ENCODE measurements at regions not wholly inside any gene's neighbourhood (a gene's known extent, or its start where the extent isn't known, plus 50 kb on each side); places are given as distances from the start of the nearest gene placed in this dataset.

- H4K8ac ChIP-seq (replicated peaks; ENCODE audit: insufficient read length, low read depth, low read length): no peak overlapping the region
- no peak overlapping the region for H2BK15ac ChIP-seq (ENCODE audit: low read depth, low read length)
- peak; percentile 24 for DNase-seq
- no peak overlapping the region for H3K56ac ChIP-seq (ENCODE audit: insufficient read length, low read depth, low read length)
- H3K79me2 ChIP-seq (ENCODE audit: insufficient read depth, low read length): no peaks in the 10 kb centered on the region
- no peak overlapping the region for H4K5ac ChIP-seq (ENCODE audit: insufficient read length, low read depth, low read length)
- H3K4me1 ChIP-seq (ENCODE audit: insufficient read depth, low read length): no peaks in the 10 kb centered on the region
- no peak overlapping the region for H2BK20ac ChIP-seq (ENCODE audit: low read depth, low read length, poor library complexity, severe bottlenecking)
- no peak overlapping the region for H3K23ac ChIP-seq (ENCODE audit: insufficient read length, low read depth, low read length)
- H2BK12ac ChIP-seq (ENCODE audit: insufficient read length, low read depth, low read length): no peak overlapping the region
- H3T11ph ChIP-seq (ENCODE audit: low read length): no peak overlapping the region
- no peak overlapping the region for H3K4ac ChIP-seq (ENCODE audit: low read depth, low read length)
- H2AFZ ChIP-seq (ENCODE audit: low read length): no peak overlapping the region
- no peak overlapping the region for H3K14ac ChIP-seq (ENCODE audit: insufficient read depth, low read length)
- H3K9me3 Mint-ChIP-seq: no peaks in the 10 kb centered on the region; a peak in 1 of 5 replicates
- H2BK120ac ChIP-seq (ENCODE audit: low read depth, low read length, poor library complexity, severe bottlenecking): no peak overlapping the region
- H3K27me3 Mint-ChIP-seq (ENCODE audit: low read depth): peaks cover 100% of the 10 kb centered on the region
- no peak overlapping the region for H4K91ac ChIP-seq (ENCODE audit: insufficient read length, low read depth, low read length)
- H3K4me2 ChIP-seq (ENCODE audit: insufficient read depth, insufficient read length, low read length): no peak overlapping the region
- no peaks in the 10 kb centered on the region for H3K23me2 ChIP-seq (ENCODE audit: insufficient read length, low read depth, low read length, poor library complexity, severe bottlenecking)
- peaks cover 24 to 33% of the 10 kb centered on the region in 2 experiments for H3K4me1 Mint-ChIP-seq
- no peak overlapping the region for H3K4me3 Mint-ChIP-seq
- no peak overlapping the region for H2AK5ac ChIP-seq (ENCODE audit: insufficient read length, low read length)
- H3K27ac Mint-ChIP-seq: no peak overlapping the region
- no CpG with 5 or more reads among the region's 37 CpGs for WGBS (ENCODE audit: extremely low coverage, insufficient read length, low lambda C conversion rate)
- no peak overlapping the region for H2BK5ac ChIP-seq (ENCODE audit: insufficient read length, low read length)
- peaks cover 2% of the 10 kb centered on the region; the same call in 1 of the 2 replicates for H3K27me3 ChIP-seq (ENCODE audit: insufficient read depth, low read length)
- H3K9me3 ChIP-seq (ENCODE audit: control insufficient read depth, low read depth, low read length): no peaks in the 10 kb centered on the region
- no peak overlapping the region for H3K9ac ChIP-seq (ENCODE audit: extremely low read depth, insufficient read length, low read length)
- H3K27ac ChIP-seq (ENCODE audit: insufficient read length, low read depth, low read length): no peak overlapping the region
- TF ChIP-seq CTCF (conservative IDR thresholded peaks at IDR 0.05): no peak
- no peak overlapping the region for H3K18ac ChIP-seq (ENCODE audit: insufficient read length, low read depth, low read length)
- H4K20me1 ChIP-seq (ENCODE audit: control insufficient read depth, insufficient read depth, insufficient read length): peaks cover 2% of the 10 kb centered on the region
- H3K36me3 Mint-ChIP-seq (ENCODE audit: insufficient read depth in 1 of 3, low read depth in 3 of 3): no peaks in the 10 kb centered on the region; a peak in 1 of 7 replicates
- no peaks in the 10 kb centered on the region for H3K79me1 ChIP-seq (ENCODE audit: insufficient read depth, low read depth, low read length, poor library complexity, severe bottlenecking)
Observed at GRCh38 chr2:242034996-242035814, 165.7 kb downstream of the RTP5 start.
